Chondrocyte (in vitro differentiated cells): ENCODE measurements at regions not wholly inside any gene's neighbourhood (a gene's known extent, or its start where the extent isn't known, plus 50 kb on each side); places are given as distances from the start of the nearest gene placed in this dataset.

ENCODE experiments used
- DNase-seq: peaks from one replicate; pipeline ENCODE4 v3.0.0; 2021; ENCODE audit warnings: mixed read lengths, low spot score
- H3K27ac Mint-ChIP-seq: one replicate; pipeline ENCODE4 v1.8.0; 2021; ENCODE audit warnings: mild to moderate bottlenecking, moderate library complexity, mixed read lengths; ENCODE audit not compliant: unreplicated experiment
- H3K27me3 Mint-ChIP-seq: 2 replicates; pipeline ENCODE4 v1.8.0; 2021; ENCODE audit warnings: low read depth, mixed read lengths
- H3K36me3 Mint-ChIP-seq: 2 replicates; pipeline ENCODE4 v1.8.0; 2021; ENCODE audit warnings: low read depth, mixed read lengths
- H3K4me1 Mint-ChIP-seq: 2 replicates; pipeline ENCODE4 v1.8.0; 2021; ENCODE audit warnings: low read depth, mild to moderate bottlenecking, mixed read lengths
- H3K4me3 Mint-ChIP-seq: one replicate; pipeline ENCODE4 v1.8.0; 2021; ENCODE audit warnings: mild to moderate bottlenecking, moderate library complexity, mixed read lengths; ENCODE audit not compliant: unreplicated experiment
- H3K9me3 Mint-ChIP-seq: 2 replicates; pipeline ENCODE4 v1.8.0; 2021; ENCODE audit warnings: low read depth, mixed read lengths
- CTCF ChIP-seq: fragments of 200-600 bp; sonication (generic); IDR thresholded peaks from 2 replicates; pipeline ENCODE4 v1.5.0; 2021; ENCODE audit warnings: antibody characterized with exemption, mild to moderate bottlenecking, moderate library complexity

- H3K4me3 Mint-ChIP-seq: no peak overlapping the region
- DNase-seq: no peak
- no peak overlapping the region for H3K27ac Mint-ChIP-seq
- H3K4me1 Mint-ChIP-seq: no peaks in the 10 kb centered on the region
- H3K27me3 Mint-ChIP-seq: peaks cover 10% of the 10 kb centered on the region
- H3K9me3 Mint-ChIP-seq: no peaks in the 10 kb centered on the region
- H3K36me3 Mint-ChIP-seq: no peaks in the 10 kb centered on the region
- no peak for TF ChIP-seq CTCF
These were observed 449.1 kb downstream of the BCL11B start for GRCh38 chr14:98822917-98823316.

- TF ChIP-seq CTCF: no peak
- no peak overlapping the region for H3K27ac Mint-ChIP-seq
- H3K27me3 Mint-ChIP-seq: peaks cover 10% of the 10 kb centered on the region
- DNase-seq: no peak
- H3K4me3 Mint-ChIP-seq: no peak overlapping the region
- H3K4me1 Mint-ChIP-seq: no peaks in the 10 kb centered on the region
- no peaks in the 10 kb centered on the region for H3K36me3 Mint-ChIP-seq
- H3K9me3 Mint-ChIP-seq: no peaks in the 10 kb centered on the region
These were observed 445.4 kb downstream of the BCL11B start for GRCh38 chr14:98826618-98827017.

GRCh38 chr14:98834119-98834518 lies 437.9 kb downstream of the BCL11B start:
- Mint-ChIP-seq H3K4me1 (no peaks in the 10 kb centered on the region), H3K9me3 (peaks cover 5% of the 10 kb centered on the region), H3K27ac (no peak overlapping the region), H3K27me3 (peaks cover 5% of the 10 kb centered on the region), H3K4me3 (no peak overlapping the region), H3K36me3 (no peaks in the 10 kb centered on the region)
- no peak for DNase-seq
- TF ChIP-seq CTCF: no peak

GRCh38 chr14:98835051-98835824 lies 436.8 kb downstream of the BCL11B start:
- H3K4me1 Mint-ChIP-seq: no peaks in the 10 kb centered on the region
- no peak overlapping the region for H3K27ac Mint-ChIP-seq
- H3K9me3 Mint-ChIP-seq: peaks cover 5% of the 10 kb centered on the region
- TF ChIP-seq CTCF: no peak
- H3K36me3 Mint-ChIP-seq: no peaks in the 10 kb centered on the region
- peaks cover 5% of the 10 kb centered on the region for H3K27me3 Mint-ChIP-seq
- no peak for DNase-seq
- no peak overlapping the region for H3K4me3 Mint-ChIP-seq

GRCh38 chr14:98835825-98836100 lies 436.2 kb downstream of the BCL11B start:
- Mint-ChIP-seq H3K27ac (no peak overlapping the region), H3K4me1 (no peaks in the 10 kb centered on the region), H3K36me3 (no peaks in the 10 kb centered on the region), H3K27me3 (peaks cover 7% of the 10 kb centered on the region), H3K9me3 (peaks cover 5% of the 10 kb centered on the region), H3K4me3 (no peak overlapping the region)
- no peak for DNase-seq
- no peak for TF ChIP-seq CTCF
